ENCODE measurements at regions not wholly inside any gene's neighbourhood (a gene's known extent, or its start where the extent isn't known, plus 50 kb on each side); places are given as distances from the start of the nearest gene placed in this dataset.

DNA sequence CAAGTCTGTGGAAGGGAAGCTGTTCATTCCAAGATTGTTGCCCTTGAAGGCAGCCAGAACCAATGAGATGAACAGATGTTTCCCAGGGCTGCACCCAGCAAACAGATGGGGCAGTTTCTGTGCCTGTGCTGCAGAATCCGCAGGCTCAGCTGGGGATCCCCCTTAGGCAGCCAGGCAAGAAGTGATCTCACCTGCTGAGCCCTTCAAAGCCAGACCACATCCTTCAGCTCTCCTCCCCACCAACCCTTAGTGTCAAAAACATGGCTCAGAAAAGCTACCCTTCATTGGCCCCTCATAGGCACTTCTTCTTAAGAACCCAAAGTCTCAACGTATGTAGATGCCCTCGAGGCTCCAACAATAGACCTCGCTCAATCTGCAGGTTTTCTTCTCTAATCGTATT, 626.7 kb downstream of the CCDC171 start:
- TF ChIP-seq ELF4 (IDR thresholded peaks at IDR 0.05) (no peak), ZNF384 (IDR thresholded peaks at IDR 0.05) (no peak), FOXM1 (IDR thresholded peaks at IDR 0.05; ENCODE audit: borderline replicate concordance) (no peak), ARNT (IDR thresholded peaks at IDR 0.05) (no peak), BHLHE40 (IDR thresholded peaks at IDR 0.05; ENCODE audit: borderline replicate concordance) (no peak), SP1 (IDR thresholded peaks at IDR 0.05) (no peak), TARDBP (IDR thresholded peaks at IDR 0.05) (no peak), NFRKB (IDR thresholded peaks at IDR 0.05) (no peak)
